ENCODE measurements at regions not wholly inside any gene's neighbourhood (a gene's known extent, or its start where the extent isn't known, plus 50 kb on each side); places are given as distances from the start of the nearest gene placed in this dataset.

DNA sequence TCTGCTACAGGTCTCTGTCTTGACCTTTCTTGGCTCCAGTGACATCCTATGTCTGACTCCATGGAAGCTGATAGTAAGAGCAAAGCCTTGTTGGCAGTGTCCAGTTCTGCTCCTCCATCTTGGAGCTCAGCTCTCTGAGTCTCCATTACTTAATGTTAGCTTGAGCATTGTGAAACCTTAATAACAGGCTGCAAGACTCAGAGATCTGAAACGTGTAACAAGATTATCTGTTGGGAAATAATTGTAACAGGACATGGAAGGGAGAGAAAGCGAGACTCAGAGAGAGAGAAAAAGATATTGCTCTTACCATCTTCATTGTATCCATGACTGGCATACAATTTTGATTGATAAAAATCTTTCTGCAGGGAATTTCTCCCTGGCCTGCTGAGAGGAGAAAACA, 1365.7 kb downstream of the AACS start:
- no peak for TF ChIP-seq POLR2A (IDR thresholded peaks at IDR 0.05)
- TF ChIP-seq, protein P1, sequence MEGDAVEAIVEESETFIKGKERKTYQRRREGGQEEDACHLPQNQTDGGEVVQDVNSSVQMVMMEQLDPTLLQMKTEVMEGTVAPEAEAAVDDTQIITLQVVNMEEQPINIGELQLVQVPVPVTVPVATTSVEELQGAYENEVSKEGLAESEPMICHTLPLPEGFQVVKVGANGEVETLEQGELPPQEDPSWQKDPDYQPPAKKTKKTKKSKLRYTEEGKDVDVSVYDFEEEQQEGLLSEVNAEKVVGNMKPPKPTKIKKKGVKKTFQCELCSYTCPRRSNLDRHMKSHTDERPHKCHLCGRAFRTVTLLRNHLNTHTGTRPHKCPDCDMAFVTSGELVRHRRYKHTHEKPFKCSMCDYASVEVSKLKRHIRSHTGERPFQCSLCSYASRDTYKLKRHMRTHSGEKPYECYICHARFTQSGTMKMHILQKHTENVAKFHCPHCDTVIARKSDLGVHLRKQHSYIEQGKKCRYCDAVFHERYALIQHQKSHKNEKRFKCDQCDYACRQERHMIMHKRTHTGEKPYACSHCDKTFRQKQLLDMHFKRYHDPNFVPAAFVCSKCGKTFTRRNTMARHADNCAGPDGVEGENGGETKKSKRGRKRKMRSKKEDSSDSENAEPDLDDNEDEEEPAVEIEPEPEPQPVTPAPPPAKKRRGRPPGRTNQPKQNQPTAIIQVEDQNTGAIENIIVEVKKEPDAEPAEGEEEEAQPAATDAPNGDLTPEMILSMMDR (IDR thresholded peaks at IDR 0.05), result no peak
